ENCODE measurements at regions not wholly inside any gene's neighbourhood (a gene's known extent, or its start where the extent isn't known, plus 50 kb on each side); places are given as distances from the start of the nearest gene placed in this dataset.

GRCh38 chr2:72036595-72036994 is 111.1 kb downstream of the CYP26B1 start:
- DNase-seq (ENCODE audit: extremely low read depth, low read depth) = no peak
- no peak for TF ChIP-seq CTCF (IDR thresholded peaks at IDR 0.05; ENCODE audit: low read depth, low read length)

- DNase-seq (ENCODE audit: extremely low read depth, low read depth) = no peak
- no peak for TF ChIP-seq CTCF (IDR thresholded peaks at IDR 0.05; ENCODE audit: low read depth, low read length)
Observed at GRCh38 chr2:72036173-72036545, 111.5 kb downstream of the CYP26B1 start.

GRCh38 chr2:72035518-72036172 is 112.0 kb downstream of the CYP26B1 start:
- no peak for TF ChIP-seq CTCF (IDR thresholded peaks at IDR 0.05; ENCODE audit: low read depth, low read length)
- DNase-seq (ENCODE audit: extremely low read depth, low read depth) = no peak

- no peak for DNase-seq (ENCODE audit: extremely low read depth, low read depth)
- TF ChIP-seq CTCF (IDR thresholded peaks at IDR 0.05; ENCODE audit: low read depth, low read length) = no peak
Observed at GRCh38 chr2:72034353-72035095, 113.1 kb downstream of the CYP26B1 start.

- no peak for TF ChIP-seq CTCF (IDR thresholded peaks at IDR 0.05; ENCODE audit: low read depth, low read length)
Observed at GRCh38 chr2:72033636-72034035, 114.0 kb downstream of the CYP26B1 start.

GRCh38 chr2:72032481-72033041 is 115.1 kb downstream of the CYP26B1 start:
- no peak for DNase-seq (ENCODE audit: extremely low read depth, low read depth)
- no peak for TF ChIP-seq CTCF (IDR thresholded peaks at IDR 0.05; ENCODE audit: low read depth, low read length)

More at GRCh38 chr2:72033636-72034035, 114.0 kb downstream of the CYP26B1 start:
- DNase-seq (ENCODE audit: extremely low read depth, low read depth) = no peak

Measured in AG09319 (cell line).